22Rv1 (cell line): ENCODE measurements at regions not wholly inside any gene's neighbourhood (a gene's known extent, or its start where the extent isn't known, plus 50 kb on each side); places are given as distances from the start of the nearest gene placed in this dataset.

ENCODE experiments used
- H3K27ac ChIP-seq: fragments of 450-650 bp; 2 replicates; pipeline ENCODE4 v1.5.1; 2017
- CTCF ChIP-seq: fragments of 450-650 bp; IDR thresholded peaks from 2 replicates; pipeline ENCODE4 v1.5.1; 2017; ENCODE audit warnings: mild to moderate bottlenecking
- ZFX ChIP-seq: fragments of 450-650 bp; IDR thresholded peaks from 2 replicates; pipeline ENCODE4 v1.6.1; 2017; ENCODE audit warnings: antibody characterized with exemption, borderline replicate concordance

DNA sequence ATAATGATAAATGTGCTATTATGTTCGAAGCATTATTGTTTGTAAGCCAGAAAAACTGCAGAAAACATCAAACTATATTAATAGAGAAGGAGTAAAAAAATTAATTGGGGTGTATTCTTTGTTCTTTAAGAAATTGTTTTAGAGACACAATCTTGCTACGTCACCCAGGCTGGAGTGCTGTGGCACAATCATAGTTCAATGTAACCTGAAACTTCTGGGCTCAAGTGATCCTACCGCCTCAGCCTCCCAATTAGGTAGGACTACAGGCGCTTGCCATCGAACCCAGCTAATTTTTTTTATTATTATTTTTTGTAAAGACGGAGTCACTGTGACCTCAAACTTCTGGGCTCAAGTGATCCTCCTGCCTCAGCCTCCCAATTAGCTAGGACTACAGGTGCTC, 1138.6 kb downstream of the GATA3 start:
- H3K27ac ChIP-seq = no peak overlapping the region
- TF ChIP-seq ZFX = no peak
- no peak for TF ChIP-seq CTCF

DNA sequence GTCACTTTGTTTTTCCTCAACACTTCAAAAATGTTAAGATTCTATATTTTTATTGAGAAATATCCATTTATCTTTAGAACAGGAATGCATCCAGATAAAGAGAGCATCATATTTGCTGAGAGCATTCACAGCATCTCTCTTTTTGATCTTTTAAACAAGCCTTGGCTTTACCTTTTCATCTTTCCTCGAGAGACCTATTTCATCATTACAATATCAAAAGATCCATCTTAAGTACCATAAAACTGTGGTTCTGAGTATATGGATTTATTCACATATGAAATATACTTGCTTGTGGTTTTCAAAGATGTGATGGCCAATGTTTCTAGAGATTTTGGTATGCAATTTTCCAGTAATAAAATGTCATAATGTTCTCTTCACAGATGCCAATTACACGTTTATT, 1140.9 kb downstream of the GATA3 start:
- TF ChIP-seq CTCF = no peak
- TF ChIP-seq ZFX = no peak
- no peak overlapping the region for H3K27ac ChIP-seq

- TF ChIP-seq ZFX = no peak
- H3K27ac ChIP-seq = no peak overlapping the region
Measured at GRCh38 chr10:9198611-9199010, 1144.1 kb downstream of the GATA3 start.

DNA sequence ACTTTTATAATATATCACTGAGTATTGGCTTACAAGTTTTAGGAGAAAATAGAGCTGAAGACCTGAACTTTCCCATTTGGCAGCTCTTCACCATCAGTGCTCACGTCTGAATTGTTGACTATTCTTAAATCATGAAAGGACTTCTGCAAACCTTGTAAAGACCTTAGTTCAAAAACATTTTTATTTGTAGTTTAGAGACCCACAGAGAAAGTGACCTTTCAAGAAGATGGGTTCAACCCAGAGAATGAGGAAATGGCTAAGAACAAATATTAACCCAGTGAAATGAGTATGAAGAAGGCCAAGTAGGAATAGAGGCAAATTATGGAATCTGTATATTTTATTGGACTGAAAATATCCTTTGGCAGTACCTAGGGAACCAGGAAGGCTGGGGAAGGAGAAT, 1151.1 kb downstream of the GATA3 start:
- no peak for TF ChIP-seq CTCF
- TF ChIP-seq ZFX = no peak
- H3K27ac ChIP-seq = 0 out of 2 replicates have a peak overlapping the region, but pooled peaks have one; percentile 9

DNA sequence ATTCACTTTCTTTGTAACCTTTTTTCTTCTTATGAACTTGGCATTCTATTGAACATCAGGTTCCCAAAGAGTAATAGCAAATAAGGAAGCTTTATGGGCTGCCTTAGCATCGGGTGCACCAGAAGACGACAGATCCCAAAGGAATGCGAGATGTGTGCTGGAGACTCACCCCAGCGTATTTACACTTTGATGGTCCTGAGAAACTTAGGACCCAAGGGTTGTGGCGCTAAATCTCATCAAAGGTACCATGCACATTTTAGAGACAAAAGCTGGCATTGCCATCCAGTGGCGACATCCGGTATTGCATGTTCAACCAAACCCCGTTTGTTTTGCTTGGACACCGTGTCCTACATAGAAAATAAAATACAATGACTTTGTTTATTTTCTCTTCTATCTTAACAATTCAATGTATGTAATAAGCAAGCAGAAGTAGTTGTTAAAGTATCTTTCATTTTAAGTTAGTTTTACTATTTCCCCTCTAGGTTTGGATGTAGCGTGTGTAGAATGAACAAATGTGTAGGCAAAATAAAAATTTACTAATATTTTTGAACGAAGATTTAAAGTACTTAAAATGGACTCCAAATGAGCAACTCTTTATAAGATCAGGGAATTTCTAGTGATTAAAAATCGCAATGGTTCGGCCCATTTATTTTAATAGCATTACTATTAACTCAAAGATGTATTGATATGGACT, 1154.8 kb downstream of the GATA3 start:
- H3K27ac ChIP-seq = peak overlapping the region; percentile 72
- TF ChIP-seq ZFX = no peak
- TF ChIP-seq CTCF = peak; percentile 90

GRCh38 chr10:9211228-9211627, 1156.7 kb downstream of the GATA3 start:
- peak; percentile 61 for TF ChIP-seq CTCF
- no peak for TF ChIP-seq ZFX

GRCh38 chr10:9214618-9215017, 1160.1 kb downstream of the GATA3 start:
- no peak overlapping the region for H3K27ac ChIP-seq
- TF ChIP-seq CTCF = no peak
- TF ChIP-seq ZFX = no peak

More at GRCh38 chr10:9211228-9211627, 1156.7 kb downstream of the GATA3 start:
- H3K27ac ChIP-seq = no peak overlapping the region

GRCh38 chr10:9215121-9215520, 1160.6 kb downstream of the GATA3 start:
- no peak overlapping the region for H3K27ac ChIP-seq
- no peak for TF ChIP-seq ZFX
- no peak for TF ChIP-seq CTCF
